ENCODE measurements at regions not wholly inside any gene's neighbourhood (a gene's known extent, or its start where the extent isn't known, plus 50 kb on each side); places are given as distances from the start of the nearest gene placed in this dataset.

GRCh38 chr7:20038676-20039075 lies 178.5 kb downstream of the MACC1 start:
- H3K27me3 ChIP-seq (ENCODE audit: control insufficient read depth in 1 of 2, insufficient read depth in 1 of 2, low read length in 2 of 2), result no peaks in the 10 kb centered on the region
- no peak overlapping the region for H3K18ac ChIP-seq (ENCODE audit: low read depth in 1 of 2, low read length in 2 of 2)
- no peak overlapping the region for H3K14ac ChIP-seq (ENCODE audit: low read length in 2 of 2)
- no peak overlapping the region for H2BK5ac ChIP-seq (ENCODE audit: low read depth, low read length, poor library complexity, severe bottlenecking)
- DNase-seq, result no peak
- H3K4me1 ChIP-seq (ENCODE audit: control insufficient read depth, insufficient read depth, low read depth, low read length), result peaks cover 3% of the 10 kb centered on the region
- H3K4me3 ChIP-seq (ENCODE audit: insufficient read depth in 1 of 2, low read depth in 1 of 2, low read length in 2 of 2), result no peak overlapping the region
- no peak overlapping the region for H3K9ac ChIP-seq (ENCODE audit: low read length)
- H2BK15ac ChIP-seq (ENCODE audit: low read depth, poor library complexity, severe bottlenecking), result no peak overlapping the region
- no peak overlapping the region for H3K23ac ChIP-seq (ENCODE audit: low read length in 2 of 2)
- H4K91ac ChIP-seq (ENCODE audit: low read length), result no peak overlapping the region
- H3K4me2 ChIP-seq (ENCODE audit: low read length, poor library complexity, severe bottlenecking), result no peak overlapping the region
- H3K79me1 ChIP-seq (replicated peaks; ENCODE audit: low read length, poor library complexity, severe bottlenecking), result no peaks in the 10 kb centered on the region
- H2BK120ac ChIP-seq (ENCODE audit: low read depth, low read length), result no peak overlapping the region
- H3K36me3 ChIP-seq (ENCODE audit: control insufficient read depth in 1 of 2, insufficient read depth in 2 of 2, low read depth in 1 of 2, low read length in 2 of 2), result no peaks in the 10 kb centered on the region
- H2AK5ac ChIP-seq (ENCODE audit: low read length, severe bottlenecking), result no peak overlapping the region
- H2BK12ac ChIP-seq (ENCODE audit: low read length in 2 of 2), result no peak overlapping the region
- no peak overlapping the region for H4K8ac ChIP-seq (ENCODE audit: low read length)
- WGBS, result no CpG with 5 or more reads among the region's 2 CpGs
- no peaks in the 10 kb centered on the region for H3K9me3 ChIP-seq (ENCODE audit: control insufficient read depth, low read length)
- no peak overlapping the region for H3K4ac ChIP-seq (ENCODE audit: low read depth in 1 of 2, low read length in 2 of 2)
- H2AFZ ChIP-seq (ENCODE audit: low read depth, low read length), result no peak overlapping the region
- H3K27ac ChIP-seq (ENCODE audit: low read length, poor library complexity, severe bottlenecking), result no peak overlapping the region

GRCh38 chr7:20035279-20035875 lies 181.8 kb downstream of the MACC1 start:
- Histone ChIP-seq H3K4me3 (ENCODE audit: insufficient read depth in 1 of 2, low read depth in 1 of 2, low read length in 2 of 2) (no peak overlapping the region), H3K9ac (ENCODE audit: low read length) (peak overlapping the region; percentile 79), H2BK12ac (ENCODE audit: low read length in 2 of 2) (no peak overlapping the region), H2AFZ (ENCODE audit: low read depth, low read length) (no peak overlapping the region), H3K4ac (ENCODE audit: low read depth in 1 of 2, low read length in 2 of 2) (no peak overlapping the region), H2BK15ac (ENCODE audit: low read depth, poor library complexity, severe bottlenecking) (no peak overlapping the region), H3K9me3 (ENCODE audit: control insufficient read depth, low read length) (no peaks in the 10 kb centered on the region), H2BK120ac (ENCODE audit: low read depth, low read length) (no peak overlapping the region), H3K27me3 (ENCODE audit: control insufficient read depth in 1 of 2, insufficient read depth in 1 of 2, low read length in 2 of 2) (no peaks in the 10 kb centered on the region), H2BK5ac (ENCODE audit: low read depth, low read length, poor library complexity, severe bottlenecking) (no peak overlapping the region), H3K18ac (ENCODE audit: low read depth in 1 of 2, low read length in 2 of 2) (no peak overlapping the region), H4K8ac (ENCODE audit: low read length) (no peak overlapping the region), H3K79me1 (replicated peaks; ENCODE audit: low read length, poor library complexity, severe bottlenecking) (no peaks in the 10 kb centered on the region), H3K23ac (ENCODE audit: low read length in 2 of 2) (no peak overlapping the region), H4K91ac (ENCODE audit: low read length) (no peak overlapping the region), H3K4me2 (ENCODE audit: low read length, poor library complexity, severe bottlenecking) (no peak overlapping the region), H3K36me3 (ENCODE audit: control insufficient read depth in 1 of 2, insufficient read depth in 2 of 2, low read depth in 1 of 2, low read length in 2 of 2) (no peaks in the 10 kb centered on the region), H2AK5ac (ENCODE audit: low read length, severe bottlenecking) (peak overlapping the region; percentile 37), H3K4me1 (ENCODE audit: control insufficient read depth, insufficient read depth, low read depth, low read length) (peaks cover 4% of the 10 kb centered on the region), H3K27ac (ENCODE audit: low read length, poor library complexity, severe bottlenecking) (no peak overlapping the region), H3K14ac (ENCODE audit: low read length in 2 of 2) (no peak overlapping the region)
- 83% methylated on average over 5 of the region's 5 CpGs for WGBS
- DNase-seq, result no peak

GRCh38 chr7:20033621-20034400 lies 183.4 kb downstream of the MACC1 start:
- Histone ChIP-seq H2BK15ac (ENCODE audit: low read depth, poor library complexity, severe bottlenecking) (no peak overlapping the region), H3K9me3 (ENCODE audit: control insufficient read depth, low read length) (no peaks in the 10 kb centered on the region), H4K91ac (ENCODE audit: low read length) (no peak overlapping the region), H2BK12ac (ENCODE audit: low read length in 2 of 2) (no peak overlapping the region), H3K4me3 (ENCODE audit: insufficient read depth in 1 of 2, low read depth in 1 of 2, low read length in 2 of 2) (no peak overlapping the region), H3K4ac (ENCODE audit: low read depth in 1 of 2, low read length in 2 of 2) (no peak overlapping the region), H3K79me1 (replicated peaks; ENCODE audit: low read length, poor library complexity, severe bottlenecking) (no peaks in the 10 kb centered on the region), H2BK5ac (ENCODE audit: low read depth, low read length, poor library complexity, severe bottlenecking) (peak overlapping the region; percentile 53), H3K14ac (ENCODE audit: low read length in 2 of 2) (no peak overlapping the region), H3K18ac (ENCODE audit: low read depth in 1 of 2, low read length in 2 of 2) (no peak overlapping the region), H4K8ac (ENCODE audit: low read length) (no peak overlapping the region), H3K36me3 (ENCODE audit: control insufficient read depth in 1 of 2, insufficient read depth in 2 of 2, low read depth in 1 of 2, low read length in 2 of 2) (no peaks in the 10 kb centered on the region), H2AK5ac (ENCODE audit: low read length, severe bottlenecking) (no peak overlapping the region), H2BK120ac (ENCODE audit: low read depth, low read length) (no peak overlapping the region), H3K4me2 (ENCODE audit: low read length, poor library complexity, severe bottlenecking) (no peak overlapping the region), H3K4me1 (ENCODE audit: control insufficient read depth, insufficient read depth, low read depth, low read length) (peaks cover 5% of the 10 kb centered on the region), H3K23ac (ENCODE audit: low read length in 2 of 2) (no peak overlapping the region), H2AFZ (ENCODE audit: low read depth, low read length) (no peak overlapping the region), H3K27ac (ENCODE audit: low read length, poor library complexity, severe bottlenecking) (peak overlapping the region; percentile 99), H3K27me3 (ENCODE audit: control insufficient read depth in 1 of 2, insufficient read depth in 1 of 2, low read length in 2 of 2) (no peaks in the 10 kb centered on the region), H3K9ac (ENCODE audit: low read length) (peak overlapping the region; percentile 91)
- WGBS, result 77% methylated on average over 2 of the region's 4 CpGs
- peak; percentile 56 for DNase-seq

GRCh38 chr7:20032741-20033140 lies 184.4 kb downstream of the MACC1 start:
- peaks cover 5% of the 10 kb centered on the region for H3K4me1 ChIP-seq (ENCODE audit: control insufficient read depth, insufficient read depth, low read depth, low read length)
- peak overlapping the region; percentile 99 for H3K27ac ChIP-seq (ENCODE audit: low read length, poor library complexity, severe bottlenecking)
- no peak overlapping the region for H2BK12ac ChIP-seq (ENCODE audit: low read length in 2 of 2)
- no peak overlapping the region for H3K4me2 ChIP-seq (ENCODE audit: low read length, poor library complexity, severe bottlenecking)
- H3K23ac ChIP-seq (ENCODE audit: low read length in 2 of 2), result no peak overlapping the region
- H4K8ac ChIP-seq (ENCODE audit: low read length), result no peak overlapping the region
- peak overlapping the region; percentile 91 for H3K9ac ChIP-seq (ENCODE audit: low read length)
- H2AFZ ChIP-seq (ENCODE audit: low read depth, low read length), result no peak overlapping the region
- no peak overlapping the region for H3K4ac ChIP-seq (ENCODE audit: low read depth in 1 of 2, low read length in 2 of 2)
- H3K9me3 ChIP-seq (ENCODE audit: control insufficient read depth, low read length), result no peaks in the 10 kb centered on the region
- H3K79me1 ChIP-seq (replicated peaks; ENCODE audit: low read length, poor library complexity, severe bottlenecking), result no peaks in the 10 kb centered on the region
- H2BK15ac ChIP-seq (ENCODE audit: low read depth, poor library complexity, severe bottlenecking), result no peak overlapping the region
- H2BK5ac ChIP-seq (ENCODE audit: low read depth, low read length, poor library complexity, severe bottlenecking), result no peak overlapping the region
- DNase-seq, result no peak
- H4K91ac ChIP-seq (ENCODE audit: low read length), result no peak overlapping the region
- WGBS, result no CpG with 5 or more reads among the region's 1 CpG
- H2BK120ac ChIP-seq (ENCODE audit: low read depth, low read length), result no peak overlapping the region
- H3K18ac ChIP-seq (ENCODE audit: low read depth in 1 of 2, low read length in 2 of 2), result no peak overlapping the region
- H3K14ac ChIP-seq (ENCODE audit: low read length in 2 of 2), result no peak overlapping the region
- H3K4me3 ChIP-seq (ENCODE audit: insufficient read depth in 1 of 2, low read depth in 1 of 2, low read length in 2 of 2), result no peak overlapping the region
- H3K36me3 ChIP-seq (ENCODE audit: control insufficient read depth in 1 of 2, insufficient read depth in 2 of 2, low read depth in 1 of 2, low read length in 2 of 2), result no peaks in the 10 kb centered on the region
- no peak overlapping the region for H2AK5ac ChIP-seq (ENCODE audit: low read length, severe bottlenecking)
- no peaks in the 10 kb centered on the region for H3K27me3 ChIP-seq (ENCODE audit: control insufficient read depth in 1 of 2, insufficient read depth in 1 of 2, low read length in 2 of 2)

Measured in mesenchymal stem cell (in vitro differentiated cells and primary cell).